ENCODE measurements at regions not wholly inside any gene's neighbourhood (a gene's known extent, or its start where the extent isn't known, plus 50 kb on each side); places are given as distances from the start of the nearest gene placed in this dataset.

DNA sequence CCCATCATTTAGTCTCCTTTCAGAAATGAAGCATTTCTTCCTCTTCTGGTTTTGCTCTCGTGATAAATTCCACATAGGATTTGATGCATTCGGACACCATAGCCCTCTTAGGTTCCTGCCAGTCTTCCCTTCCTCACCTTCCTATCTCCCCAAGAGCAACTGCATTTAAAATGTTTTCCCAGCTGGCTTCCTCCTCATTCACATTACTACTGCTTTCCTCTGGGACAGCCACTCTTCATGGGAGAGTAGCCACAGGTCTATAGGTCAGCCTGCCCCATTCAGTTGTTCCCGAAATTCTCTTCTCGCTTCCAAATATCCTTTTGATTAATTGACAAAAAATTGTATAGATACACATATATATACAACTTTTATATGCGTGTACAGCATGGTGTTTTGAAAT, 214.2 kb upstream of the PDE10A start:
- DNase-seq (ENCODE audit: low read depth in 2 of 2) = no peak

DNA sequence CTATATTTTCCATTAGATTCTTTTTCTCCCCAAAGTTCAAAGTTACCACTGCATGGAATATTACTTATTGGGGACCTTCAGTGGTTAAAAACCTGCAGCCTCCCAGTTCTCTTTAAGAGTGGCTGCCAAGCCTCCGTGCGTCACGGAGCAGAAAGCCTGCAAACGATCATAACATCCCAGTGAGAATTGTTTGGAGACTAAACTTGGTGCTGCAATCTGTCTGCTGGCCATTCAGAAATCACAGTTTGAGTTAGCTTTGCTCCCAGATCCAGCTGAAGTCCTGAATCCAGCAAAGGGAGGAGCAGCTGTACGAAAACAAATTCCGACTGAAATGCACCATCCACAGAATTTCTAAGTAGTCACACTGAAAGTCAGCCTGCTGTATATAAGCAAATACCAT, 213.5 kb upstream of the PDE10A start:
- no peak for DNase-seq (ENCODE audit: low read depth in 2 of 2)

DNA sequence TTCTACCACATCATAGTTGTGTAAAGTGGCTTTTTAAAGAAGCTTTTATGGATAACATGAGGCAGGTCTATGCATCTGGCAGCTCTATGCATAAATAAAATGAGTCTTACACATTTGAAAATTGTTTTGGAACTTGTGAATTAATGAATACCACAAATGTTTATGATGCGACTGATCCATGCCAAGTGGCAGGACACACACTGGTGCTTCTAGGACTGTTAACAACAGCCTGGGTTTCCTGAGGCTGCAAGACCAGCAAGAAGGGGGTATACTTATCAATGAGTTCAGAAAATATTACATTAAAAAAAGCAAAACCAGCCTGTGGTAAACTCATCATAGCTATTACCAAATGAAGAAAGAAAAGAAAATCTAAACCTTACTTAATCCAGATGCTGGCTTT, 212.9 kb upstream of the PDE10A start:
- DNase-seq (ENCODE audit: low read depth in 2 of 2) = no peak

DNA sequence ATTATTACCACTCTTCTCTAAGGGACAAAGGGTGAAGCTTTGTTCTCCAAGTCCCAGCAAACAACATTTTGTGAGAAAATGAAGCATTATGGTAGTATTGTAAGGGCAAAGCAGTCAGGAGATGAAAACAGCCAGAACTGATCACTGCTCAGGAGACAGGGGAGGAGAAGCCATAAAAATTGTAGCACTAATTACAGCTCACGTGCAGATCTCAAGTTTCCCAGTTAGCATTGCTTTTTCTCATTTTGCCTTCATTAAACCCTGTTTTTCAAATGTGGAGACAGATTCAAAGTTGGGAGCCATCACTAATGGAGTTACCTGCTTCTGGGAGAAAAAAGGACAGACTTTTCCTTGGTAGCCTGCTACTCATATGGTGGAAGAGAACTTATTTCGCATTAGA, 210.9 kb upstream of the PDE10A start:
- no peak for DNase-seq (ENCODE audit: low read depth in 2 of 2)

DNA sequence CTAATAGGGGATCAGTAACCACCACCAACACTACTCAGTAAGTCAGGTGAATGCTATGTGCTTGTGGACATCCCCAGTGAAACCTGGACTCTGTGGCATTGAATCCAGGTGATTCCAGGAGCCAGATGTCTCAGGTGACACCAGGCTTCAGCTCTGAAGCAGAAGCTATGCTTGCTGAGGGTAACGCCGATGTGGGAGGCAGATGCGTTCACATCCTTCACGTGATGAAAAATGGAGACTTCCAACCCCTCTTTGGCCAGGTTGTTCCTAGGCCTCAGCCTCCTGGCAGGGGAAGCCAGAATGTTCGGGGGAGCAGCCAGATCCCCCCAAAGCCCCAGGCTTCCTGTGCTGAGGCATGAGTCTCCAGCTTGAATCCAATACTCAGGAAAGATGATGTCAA, 209.8 kb upstream of the PDE10A start:
- DNase-seq (ENCODE audit: low read depth in 2 of 2) = no peak

- no peak for DNase-seq (ENCODE audit: low read depth in 2 of 2)
Observed at GRCh38 chr6:165872311-165872710, 209.3 kb upstream of the PDE10A start.

- no peak for DNase-seq (ENCODE audit: low read depth in 2 of 2)
Observed at GRCh38 chr6:165871571-165871970, 208.5 kb upstream of the PDE10A start.

DNA sequence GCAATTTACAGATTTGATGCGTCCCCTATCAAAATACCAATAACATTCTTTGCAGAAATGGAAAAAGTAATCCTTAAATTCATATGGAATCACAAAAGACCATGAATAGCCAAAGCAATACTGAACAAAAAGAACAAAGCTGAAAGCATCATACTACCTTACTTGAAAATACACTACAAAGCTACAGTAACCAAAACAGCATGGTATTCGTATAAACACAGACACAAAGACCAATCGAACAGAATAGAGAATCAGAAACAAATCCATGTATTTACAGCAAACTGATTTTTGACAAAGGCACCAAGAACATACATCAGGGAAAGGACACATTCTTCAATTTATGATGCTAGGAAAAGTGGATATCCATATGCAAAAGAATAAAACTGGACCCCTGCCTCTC, 206.5 kb upstream of the PDE10A start:
- no peak for DNase-seq (ENCODE audit: low read depth in 2 of 2)

- DNase-seq (ENCODE audit: low read depth in 2 of 2) = no peak
Observed at GRCh38 chr6:165864925-165865324, 201.9 kb upstream of the PDE10A start.

GRCh38 chr6:165864218-165864617, 201.2 kb upstream of the PDE10A start:
- no peak for DNase-seq (ENCODE audit: low read depth in 2 of 2)

- no peak for DNase-seq (ENCODE audit: low read depth in 2 of 2)
Observed at GRCh38 chr6:165863801-165864200, 200.8 kb upstream of the PDE10A start.

DNA sequence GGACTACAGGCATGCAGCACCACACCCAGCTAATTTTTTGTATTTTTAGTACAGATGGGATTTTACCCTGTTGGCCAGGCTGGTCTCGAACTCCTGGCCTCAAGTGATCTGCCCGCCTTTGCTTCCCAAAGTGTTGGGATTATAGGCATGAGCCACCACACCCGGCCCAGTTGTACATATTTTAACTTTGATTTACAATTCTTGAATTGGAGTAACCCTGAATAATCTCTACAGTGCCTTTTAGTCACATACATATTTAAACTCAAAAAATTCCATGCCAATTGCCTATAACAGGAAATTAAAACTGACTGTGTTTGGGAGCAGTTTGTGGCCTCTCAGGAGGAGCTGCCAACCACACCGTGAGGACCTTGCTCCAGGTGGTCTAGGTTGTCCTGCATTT, 199.8 kb upstream of the PDE10A start:
- DNase-seq (ENCODE audit: low read depth in 2 of 2) = no peak

- DNase-seq (ENCODE audit: low read depth in 2 of 2) = no peak
Observed at GRCh38 chr6:165861226-165861625, 198.2 kb upstream of the PDE10A start.

GRCh38 chr6:165858586-165858985, 195.5 kb upstream of the PDE10A start:
- no peak for DNase-seq (ENCODE audit: low read depth in 2 of 2)

DNA sequence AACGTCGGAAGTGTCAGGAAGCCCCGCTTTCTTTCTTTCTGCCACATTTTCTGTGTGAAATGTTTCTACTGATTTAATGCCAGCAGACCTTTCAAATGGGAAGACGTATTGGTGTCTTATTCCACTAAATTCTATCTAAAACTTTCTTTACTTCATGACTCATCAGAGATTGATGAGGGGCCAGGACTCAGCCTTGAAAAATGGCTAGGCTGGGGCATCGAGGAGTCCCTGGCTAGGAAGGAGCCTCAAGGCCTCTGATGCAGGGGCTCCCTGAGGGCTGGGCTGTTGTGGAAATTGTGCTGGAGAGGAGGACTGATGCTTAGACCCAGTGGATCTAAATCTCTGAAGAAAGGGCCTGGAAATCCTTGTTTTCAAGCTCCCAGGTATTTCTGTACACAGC, 192.8 kb upstream of the PDE10A start:
- no peak for DNase-seq (ENCODE audit: low read depth in 2 of 2)

DNA sequence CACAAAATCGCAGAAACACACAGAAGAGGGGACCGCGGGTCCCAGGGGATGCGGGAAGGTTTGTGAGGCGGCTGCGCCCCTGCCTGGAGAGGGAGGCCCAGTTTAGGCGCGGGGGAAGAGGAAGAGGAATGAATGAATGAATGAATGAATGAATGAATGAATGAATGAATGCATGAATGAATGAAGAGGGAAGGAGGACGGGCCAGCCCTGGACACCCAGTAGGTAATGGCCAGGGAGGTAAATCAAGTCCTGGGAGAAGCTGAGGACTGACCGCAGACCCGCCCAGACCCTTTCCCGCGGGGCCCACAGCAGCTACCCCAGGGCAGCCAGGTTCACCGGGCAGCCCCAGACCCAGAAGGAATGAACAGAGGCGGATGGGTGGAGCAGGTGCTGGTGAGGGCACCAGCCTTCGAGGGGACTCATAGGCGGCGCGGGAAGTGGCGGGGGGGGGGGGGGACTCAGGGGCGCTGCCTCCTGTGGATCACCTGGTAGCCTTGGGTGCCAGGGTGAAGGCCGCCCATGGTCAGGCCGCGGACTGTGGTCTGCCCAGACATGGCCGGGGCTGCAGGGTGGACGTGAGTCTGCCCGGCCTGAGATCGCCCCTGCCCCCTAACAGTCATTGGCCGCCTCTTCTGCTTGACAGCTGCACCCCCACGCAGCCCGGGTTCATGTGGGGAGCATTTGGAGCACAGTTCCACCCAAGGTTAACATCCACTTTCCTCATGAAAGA, 192.0 kb upstream of the PDE10A start:
- no peak for DNase-seq (ENCODE audit: low read depth in 2 of 2)

- no peak for DNase-seq (ENCODE audit: low read depth in 2 of 2)
Observed at GRCh38 chr6:165854061-165854862, 191.2 kb upstream of the PDE10A start.

- DNase-seq (ENCODE audit: low read depth in 2 of 2) = no peak
Observed at GRCh38 chr6:165852676-165853075, 189.6 kb upstream of the PDE10A start.

- peak; percentile 31 to 50 for DNase-seq (ENCODE audit: low read depth in 2 of 2)
Observed at GRCh38 chr6:165850434-165851019, 187.5 kb upstream of the PDE10A start.

GRCh38 chr6:165849534-165850430, 186.7 kb upstream of the PDE10A start:
- no peak for DNase-seq (ENCODE audit: low read depth in 2 of 2)

DNA sequence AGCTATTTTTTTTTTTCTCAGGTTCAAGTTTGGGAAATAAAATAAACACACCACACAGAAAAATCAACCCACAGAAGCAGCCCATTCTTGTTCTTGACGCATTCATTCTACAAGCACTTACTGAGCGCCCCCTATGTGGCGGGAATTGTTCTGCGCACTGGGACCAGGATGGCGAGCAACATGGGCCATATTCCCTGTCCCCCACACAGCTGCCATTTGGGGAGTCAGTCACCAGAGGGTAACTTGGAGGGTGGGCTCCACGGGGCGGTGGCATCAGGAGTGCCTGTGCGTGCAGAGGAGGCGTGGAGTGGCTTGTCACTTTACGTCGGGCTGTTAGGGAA, 185.0 kb upstream of the PDE10A start:
- no peak for DNase-seq (ENCODE audit: low read depth in 2 of 2)
